Cardiac fibroblast (primary cell): ENCODE measurements at regions not wholly inside any gene's neighbourhood (a gene's known extent, or its start where the extent isn't known, plus 50 kb on each side); places are given as distances from the start of the nearest gene placed in this dataset.

Experiments used
- DNase-seq, 2 donors: peaks; one replicate each; pipeline versions ENCODE4 v3.0.0 to v3.0.0-alpha.2; 2010; ENCODE audit warnings: low read depth in 2 of 2
- H3K4me3 ChIP-seq, 2 donors: replicated peaks in 1 of 2; 1 replicate in 1 of 2; 2 replicates in 1 of 2; pipeline ENCODE4 v1.5.1; 2011; ENCODE audit warnings: low read depth in 2 of 2, low read length in 2 of 2, mild to moderate bottlenecking in 2 of 2, moderate library complexity in 1 of 2
- TF ChIP-seq, protein P1 (sequence below): IDR thresholded peaks from one replicate; pipeline ENCODE4 v1.5.1; 2011; ENCODE audit warnings: low read depth, mild to moderate bottlenecking, low read length, inconsistent platforms

DNA sequence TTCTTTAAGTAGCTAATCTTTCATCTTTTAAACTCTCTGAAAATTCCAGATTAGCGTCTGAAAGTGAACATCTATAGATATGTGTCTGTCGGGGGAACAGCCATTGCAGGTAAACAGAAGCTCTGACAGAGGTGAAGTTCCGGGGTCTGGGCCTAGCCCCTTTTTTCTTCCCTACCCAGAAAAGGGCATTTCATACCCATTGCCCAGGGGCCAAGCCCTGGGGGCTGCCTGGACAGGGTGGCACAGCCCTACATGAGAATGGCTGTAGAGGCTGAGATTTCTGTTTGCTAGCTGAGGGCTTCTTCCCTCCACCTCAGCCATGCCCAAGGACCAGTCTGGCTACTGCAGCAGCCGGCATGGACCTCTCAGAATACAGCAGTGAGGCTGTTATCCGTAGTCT is 327.0 kb upstream of the PLET1 start:
- H3K4me3 ChIP-seq: no peak overlapping the region
- DNase-seq: no peak
- TF ChIP-seq, protein P1, sequence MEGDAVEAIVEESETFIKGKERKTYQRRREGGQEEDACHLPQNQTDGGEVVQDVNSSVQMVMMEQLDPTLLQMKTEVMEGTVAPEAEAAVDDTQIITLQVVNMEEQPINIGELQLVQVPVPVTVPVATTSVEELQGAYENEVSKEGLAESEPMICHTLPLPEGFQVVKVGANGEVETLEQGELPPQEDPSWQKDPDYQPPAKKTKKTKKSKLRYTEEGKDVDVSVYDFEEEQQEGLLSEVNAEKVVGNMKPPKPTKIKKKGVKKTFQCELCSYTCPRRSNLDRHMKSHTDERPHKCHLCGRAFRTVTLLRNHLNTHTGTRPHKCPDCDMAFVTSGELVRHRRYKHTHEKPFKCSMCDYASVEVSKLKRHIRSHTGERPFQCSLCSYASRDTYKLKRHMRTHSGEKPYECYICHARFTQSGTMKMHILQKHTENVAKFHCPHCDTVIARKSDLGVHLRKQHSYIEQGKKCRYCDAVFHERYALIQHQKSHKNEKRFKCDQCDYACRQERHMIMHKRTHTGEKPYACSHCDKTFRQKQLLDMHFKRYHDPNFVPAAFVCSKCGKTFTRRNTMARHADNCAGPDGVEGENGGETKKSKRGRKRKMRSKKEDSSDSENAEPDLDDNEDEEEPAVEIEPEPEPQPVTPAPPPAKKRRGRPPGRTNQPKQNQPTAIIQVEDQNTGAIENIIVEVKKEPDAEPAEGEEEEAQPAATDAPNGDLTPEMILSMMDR: no peak

- DNase-seq: peak; percentile 91
- no peak overlapping the region for H3K4me3 ChIP-seq
- TF ChIP-seq, protein P1: peak; percentile 72
Measured at GRCh38 chr11:112588252-112588694, 327.6 kb upstream of the PLET1 start.

DNA sequence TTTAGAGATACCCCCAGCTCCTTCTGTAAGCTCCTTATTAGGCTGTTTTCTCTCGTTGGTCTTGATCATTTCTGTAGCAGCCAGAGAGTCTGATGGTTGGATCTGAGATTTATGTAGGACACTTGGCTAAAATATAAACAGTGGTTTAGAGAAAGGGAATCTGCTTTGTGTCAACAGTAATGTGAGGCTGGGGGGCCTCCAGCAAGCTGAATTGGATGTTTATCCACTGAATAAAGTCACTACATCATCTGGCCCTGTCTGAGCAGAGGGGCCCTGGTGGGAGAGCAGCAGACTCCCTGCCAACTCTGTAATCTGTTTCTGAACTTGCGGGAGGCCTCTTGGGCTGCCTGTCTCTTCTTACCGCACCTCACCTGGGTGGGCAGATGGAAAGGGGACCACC is 328.5 kb upstream of the PLET1 start:
- no peak overlapping the region for H3K4me3 ChIP-seq
- no peak for DNase-seq
- TF ChIP-seq, protein P1: no peak

GRCh38 chr11:112590764-112591163 is 330.1 kb upstream of the PLET1 start:
- no peak overlapping the region for H3K4me3 ChIP-seq
- TF ChIP-seq, protein P1: no peak
- DNase-seq: peak in 1 of 2 donors; percentile 28

- no peak overlapping the region for H3K4me3 ChIP-seq
- DNase-seq: no peak
- TF ChIP-seq, protein P1: no peak
Measured at GRCh38 chr11:112593440-112593839, 332.8 kb upstream of the PLET1 start.

GRCh38 chr11:112596324-112596723 is 335.7 kb upstream of the PLET1 start:
- DNase-seq: no peak
- TF ChIP-seq, protein P1: no peak
- no peak overlapping the region for H3K4me3 ChIP-seq

DNA sequence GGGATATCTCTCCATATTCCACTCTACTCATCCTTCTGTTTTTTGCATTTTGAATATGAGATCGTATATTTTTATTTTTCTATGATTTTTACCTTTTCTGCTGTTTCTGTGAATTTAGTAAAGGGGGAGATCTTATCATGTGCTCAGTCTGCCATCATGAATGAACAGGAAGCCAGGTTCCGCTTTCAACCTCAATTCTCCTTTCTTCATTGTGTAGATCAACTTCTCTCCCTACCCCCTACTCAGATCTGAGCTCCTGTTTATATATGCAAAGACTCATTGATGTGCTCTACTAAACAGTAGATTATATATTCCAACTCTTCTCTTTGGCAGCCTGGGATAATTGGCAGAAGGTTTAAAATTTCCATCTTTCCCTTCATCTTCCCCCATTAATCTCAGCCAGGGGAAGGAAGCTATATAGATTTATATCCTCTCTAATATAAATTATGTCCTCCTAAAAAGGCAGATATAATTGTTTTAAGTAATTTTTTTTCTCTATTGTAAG is 336.7 kb upstream of the PLET1 start:
- no peak overlapping the region for H3K4me3 ChIP-seq
- no peak for DNase-seq
- TF ChIP-seq, protein P1: no peak
